Activated naive CD4-positive, alpha-beta T cell treated with anti-CD3 and anti-CD28 coated beads for 36 hours (primary cell): ENCODE measurements at regions not wholly inside any gene's neighbourhood (a gene's known extent, or its start where the extent isn't known, plus 50 kb on each side); places are given as distances from the start of the nearest gene placed in this dataset.
A peak's percentile ranks its signal among the peaks of the same experiment; 100 is the strongest.

ENCODE experiments used
- CTCF ChIA-PET: fragments of 350-600 bp; sonication (Branson Sonifier 250); formaldehyde crosslinking; loops from one replicate; lab custom pipeline; 2021; ENCODE audit warnings: antibody characterized with exemption; lab: Charles Lee
- DNase-seq: peaks from one replicate; pipeline ENCODE4 v3.0.0-alpha.2; 2020
- H3K27ac Mint-ChIP-seq: one replicate; pipeline ENCODE4 v1.8.0; 2021; ENCODE audit warnings: mild to moderate bottlenecking, mixed read lengths
- H3K27me3 Mint-ChIP-seq: one replicate; pipeline ENCODE4 v1.8.0; 2021; ENCODE audit warnings: low read depth, mixed read lengths
- H3K36me3 Mint-ChIP-seq: one replicate; pipeline ENCODE4 v1.8.0; 2021; ENCODE audit warnings: low read depth, mixed read lengths
- H3K4me1 Mint-ChIP-seq: one replicate; pipeline ENCODE4 v1.8.0; 2021; ENCODE audit warnings: low read depth, mixed read lengths
- H3K4me3 Mint-ChIP-seq: one replicate; pipeline ENCODE4 v1.8.0; 2021; ENCODE audit warnings: mild to moderate bottlenecking, moderate library complexity, mixed read lengths
- H3K9me3 Mint-ChIP-seq: one replicate; pipeline ENCODE4 v1.8.0; 2021; ENCODE audit warnings: mixed read lengths
- intact Hi-C: fragments of 100-400 bp; cut with micrococcal nuclease; formaldehyde crosslinking; loops from one replicate; pipeline ENCODE4 v1.15.1; 2023

DNA sequence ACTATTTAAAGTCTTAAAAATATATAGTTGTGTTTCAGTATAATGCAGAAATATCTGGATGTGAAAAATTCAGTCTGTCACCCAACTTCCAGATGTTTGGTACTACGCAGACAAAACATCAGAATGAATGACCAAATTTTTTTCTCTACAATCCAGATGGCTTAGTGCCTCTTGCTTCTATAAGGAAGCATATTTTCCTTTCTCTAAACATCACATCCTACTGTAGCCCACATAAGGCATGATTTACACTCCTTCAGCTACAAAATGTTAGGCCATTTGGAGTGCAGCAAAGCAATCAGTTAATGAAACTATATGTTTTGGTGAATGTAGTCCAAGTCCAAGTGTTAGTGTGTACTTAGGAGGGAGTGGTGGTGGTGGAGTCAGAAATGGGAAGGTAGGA, 162.9 kb upstream of the SIX2 start:
- DNase-seq, result no peak
- intact Hi-C loops, result no loop called here
- H3K9me3 Mint-ChIP-seq, result no peaks in the 10 kb centered on the region
- H3K4me1 Mint-ChIP-seq, result peaks cover 10% of the 10 kb centered on the region
- no peak overlapping the region for H3K27ac Mint-ChIP-seq
- CTCF ChIA-PET, result no interaction called here
- H3K36me3 Mint-ChIP-seq, result no peaks in the 10 kb centered on the region
- H3K4me3 Mint-ChIP-seq, result no peak overlapping the region
- H3K27me3 Mint-ChIP-seq, result peaks cover 51% of the 10 kb centered on the region

DNA sequence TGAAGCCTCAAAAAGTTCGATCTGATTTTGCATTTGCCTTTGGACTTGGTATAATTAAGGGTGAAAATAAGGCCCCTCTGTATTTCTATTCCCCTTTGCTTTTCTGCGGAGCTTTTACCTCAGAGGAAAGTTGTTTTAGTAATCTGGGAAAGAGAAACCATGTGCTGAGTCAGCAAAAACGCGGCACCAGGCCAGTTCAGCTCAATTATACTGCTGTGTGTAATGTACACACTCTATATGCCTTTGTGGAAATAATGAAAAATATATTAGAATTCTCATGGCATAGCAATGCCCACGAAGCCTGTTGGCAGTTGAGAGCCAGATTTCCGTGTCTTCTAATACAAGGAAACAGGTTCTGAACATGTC, 161.9 kb upstream of the SIX2 start:
- DNase-seq, result no peak
- peaks cover 49% of the 10 kb centered on the region for H3K27me3 Mint-ChIP-seq
- no peaks in the 10 kb centered on the region for H3K36me3 Mint-ChIP-seq
- no peaks in the 10 kb centered on the region for H3K9me3 Mint-ChIP-seq
- H3K27ac Mint-ChIP-seq, result no peak overlapping the region
- peaks cover 10% of the 10 kb centered on the region for H3K4me1 Mint-ChIP-seq
- intact Hi-C loops, result no loop called here
- no peak overlapping the region for H3K4me3 Mint-ChIP-seq
- CTCF ChIA-PET, result no interaction called here

DNA sequence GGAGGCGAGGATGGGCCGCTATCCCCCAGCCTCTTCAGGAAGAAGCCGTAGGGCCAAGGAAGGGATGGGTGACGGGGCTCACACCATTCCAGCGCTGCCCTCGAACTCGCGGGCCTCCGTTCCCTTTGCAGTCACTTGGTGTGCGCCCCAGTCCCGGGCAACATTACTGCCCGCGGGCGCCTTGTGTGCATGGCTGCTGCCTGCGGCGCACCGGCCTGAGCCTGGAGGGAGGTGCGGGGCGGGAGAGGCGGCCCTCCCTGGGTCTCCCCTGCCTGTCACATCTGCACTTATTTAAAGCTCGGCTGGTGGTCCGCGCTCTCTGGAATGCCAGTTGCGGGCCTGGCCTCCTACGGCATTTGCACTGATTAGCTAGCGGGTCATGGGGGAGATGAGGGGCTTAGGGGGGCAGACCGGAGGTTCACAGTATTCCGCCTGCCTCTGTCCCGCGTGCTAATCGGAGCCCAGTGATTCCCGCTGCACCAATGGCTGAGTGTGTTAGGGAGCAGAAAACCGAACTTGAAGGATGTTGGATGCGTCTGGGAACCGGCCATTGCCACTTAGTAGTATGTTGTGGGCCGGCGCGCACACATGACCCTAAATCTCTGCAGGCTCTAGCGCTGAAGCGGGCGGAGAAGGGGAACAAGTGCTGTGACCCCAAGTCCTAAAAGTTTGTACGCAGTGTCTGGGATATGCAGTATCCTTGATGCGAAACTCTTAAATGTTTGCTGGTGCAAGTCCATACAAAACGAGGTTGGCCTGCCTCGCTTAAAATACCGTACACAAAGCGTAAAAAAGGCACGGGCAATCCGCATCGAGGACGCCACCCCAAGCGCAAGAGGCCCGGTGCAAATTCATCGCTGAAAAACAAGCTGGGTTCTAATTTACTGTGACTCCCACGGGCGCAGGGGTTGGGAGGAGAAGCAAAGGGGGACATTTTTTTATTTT, 161.2 kb upstream of the SIX2 start:
- no peak for DNase-seq
- H3K4me3 Mint-ChIP-seq, result no peak overlapping the region
- H3K27ac Mint-ChIP-seq, result no peak overlapping the region
- peaks cover 53% of the 10 kb centered on the region for H3K27me3 Mint-ChIP-seq
- peaks cover 10% of the 10 kb centered on the region for H3K4me1 Mint-ChIP-seq
- intact Hi-C loops, result no loop called here
- CTCF ChIA-PET, result no interaction called here
- no peaks in the 10 kb centered on the region for H3K9me3 Mint-ChIP-seq
- H3K36me3 Mint-ChIP-seq, result no peaks in the 10 kb centered on the region

DNA sequence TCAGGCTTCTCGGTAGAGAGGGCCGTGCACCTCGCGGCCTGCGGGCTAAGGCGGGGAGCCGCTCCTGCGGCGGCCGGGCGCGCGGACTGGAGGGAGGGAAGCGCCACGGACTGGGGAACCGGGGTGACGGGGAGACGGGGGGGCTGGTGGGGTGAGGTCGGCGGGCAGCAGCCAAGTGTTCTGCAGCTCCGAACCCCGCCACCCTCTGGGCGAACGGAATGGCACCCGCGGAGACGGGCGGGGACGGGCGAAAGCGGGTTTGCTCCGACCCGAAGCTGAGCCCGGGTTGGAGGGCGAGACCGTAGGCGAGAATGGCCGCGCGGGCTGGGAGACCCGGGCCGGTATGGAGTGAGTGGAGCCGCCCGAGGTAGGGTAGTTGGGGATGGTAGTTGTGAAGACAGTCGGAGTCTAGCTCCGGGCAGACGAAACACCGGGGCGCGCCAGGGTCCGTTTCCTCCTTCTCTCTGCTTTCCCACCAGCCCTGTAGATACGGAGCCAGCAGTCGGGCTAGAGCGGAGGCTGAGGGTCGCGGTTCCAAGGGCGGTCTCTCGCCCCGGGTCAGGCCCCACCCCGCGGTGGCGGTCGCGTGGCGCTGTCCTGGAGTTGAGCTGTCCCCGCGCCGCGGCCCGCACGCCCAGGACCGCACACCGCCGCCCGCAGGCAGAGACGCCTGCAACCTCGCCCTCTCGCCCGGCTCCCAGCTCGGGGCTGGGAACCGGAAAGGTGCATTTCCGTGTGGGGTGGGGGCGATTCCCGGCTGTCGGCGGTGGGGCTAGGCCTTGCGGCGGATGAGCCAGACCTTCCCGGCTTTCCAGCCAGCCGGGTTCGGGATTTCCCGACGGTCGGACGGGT, 160.3 kb upstream of the SIX2 start:
- H3K4me1 Mint-ChIP-seq, result peaks cover 10% of the 10 kb centered on the region
- CTCF ChIA-PET, result no interaction called here
- DNase-seq, result peak; percentile 9
- H3K36me3 Mint-ChIP-seq, result no peaks in the 10 kb centered on the region
- no peak overlapping the region for H3K27ac Mint-ChIP-seq
- H3K27me3 Mint-ChIP-seq, result peaks cover 59% of the 10 kb centered on the region
- intact Hi-C loops, result loop anchor here (1.0 to 10.0 kb wide), 3 partner anchors 165 to 445 kb away; partner anchors contain the start of gene SRBD1
- peak overlapping the region; percentile 62 for H3K4me3 Mint-ChIP-seq
- no peaks in the 10 kb centered on the region for H3K9me3 Mint-ChIP-seq

DNA sequence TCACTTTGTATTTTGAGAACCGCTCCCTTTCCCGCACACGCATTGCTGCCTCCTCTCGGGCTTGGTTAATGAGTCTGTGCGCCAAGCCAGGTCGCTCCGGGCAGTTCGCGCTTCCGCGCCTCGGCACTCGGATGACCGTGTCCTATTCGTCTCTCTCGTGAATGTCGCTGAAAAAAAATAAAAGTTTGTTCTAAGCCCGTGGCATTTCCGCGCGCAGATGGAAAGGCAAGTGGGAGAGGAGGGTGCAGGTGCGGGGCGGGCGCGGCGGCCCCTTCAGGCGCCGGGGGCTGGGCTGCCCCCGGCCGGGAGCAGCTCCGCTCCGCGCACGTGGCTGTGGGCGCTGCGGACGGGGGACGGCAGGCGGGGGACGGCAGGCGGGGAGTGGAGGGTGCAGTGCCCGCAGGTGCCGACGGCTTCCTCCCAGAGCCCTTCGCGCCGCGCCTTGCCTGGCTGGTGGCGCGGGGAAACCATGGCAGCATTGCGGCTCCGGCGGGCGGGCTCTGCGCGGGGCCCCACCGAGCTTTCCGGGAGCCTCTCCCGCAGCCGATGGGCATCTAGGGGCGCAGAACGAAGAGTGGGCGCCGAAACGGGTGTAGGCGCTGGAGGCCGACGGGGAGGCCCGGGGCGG, 159.6 kb upstream of the SIX2 start:
- intact Hi-C loops, result loop anchor here (1.0 to 10.0 kb wide), 3 partner anchors 165 to 446 kb away; partner anchors contain the start of gene SRBD1
- Mint-ChIP-seq H3K36me3 (no peaks in the 10 kb centered on the region), H3K4me3 (peak overlapping the region; percentile 63), H3K9me3 (no peaks in the 10 kb centered on the region), H3K4me1 (peaks cover 10% of the 10 kb centered on the region), H3K27me3 (peaks cover 57% of the 10 kb centered on the region), H3K27ac (no peak overlapping the region)
- DNase-seq, result peak; percentile 21
- CTCF ChIA-PET, result no interaction called here

DNA sequence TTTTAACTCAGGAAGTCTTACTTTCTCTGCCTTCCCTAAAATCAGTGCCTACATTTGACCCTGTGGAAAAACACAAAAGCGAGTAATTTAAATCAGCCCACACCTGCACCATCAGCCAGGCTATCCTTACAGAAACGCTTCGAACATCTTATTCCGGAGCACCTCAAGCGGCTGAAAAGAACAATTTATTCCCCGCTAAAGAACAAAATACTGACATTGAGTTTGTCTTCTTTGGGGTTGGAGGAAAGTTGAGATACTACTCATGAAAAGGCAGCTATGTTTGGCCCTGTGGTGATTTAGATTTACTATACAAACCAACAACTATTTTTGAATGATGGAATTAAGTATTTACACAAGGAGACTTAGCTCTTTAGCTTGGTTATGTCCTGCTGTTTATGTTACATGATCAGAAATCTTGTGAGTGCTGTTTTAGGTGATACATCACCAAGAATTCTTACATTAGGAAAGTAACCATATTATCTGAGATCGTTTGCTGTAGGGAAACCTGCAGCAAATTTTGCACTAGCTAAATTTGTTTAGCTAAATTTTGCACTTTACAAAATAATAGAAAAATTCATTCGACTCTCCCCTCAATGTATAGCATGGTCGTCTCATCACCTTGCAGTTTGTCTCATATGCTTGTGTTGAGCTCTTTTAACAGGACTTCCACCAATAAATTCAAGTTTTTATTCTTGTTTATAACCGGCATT, 158.8 kb upstream of the SIX2 start:
- intact Hi-C loops, result loop anchor here (5.0 to 10.0 kb wide), 2 partner anchors 324 to 447 kb away; partner anchors contain the start of gene SRBD1
- peaks cover 10% of the 10 kb centered on the region for H3K4me1 Mint-ChIP-seq
- CTCF ChIA-PET, result no interaction called here
- no peak overlapping the region for H3K27ac Mint-ChIP-seq
- H3K4me3 Mint-ChIP-seq, result peak overlapping the region; percentile 63
- H3K9me3 Mint-ChIP-seq, result no peaks in the 10 kb centered on the region
- no peaks in the 10 kb centered on the region for H3K36me3 Mint-ChIP-seq
- DNase-seq, result no peak
- H3K27me3 Mint-ChIP-seq, result peaks cover 59% of the 10 kb centered on the region

DNA sequence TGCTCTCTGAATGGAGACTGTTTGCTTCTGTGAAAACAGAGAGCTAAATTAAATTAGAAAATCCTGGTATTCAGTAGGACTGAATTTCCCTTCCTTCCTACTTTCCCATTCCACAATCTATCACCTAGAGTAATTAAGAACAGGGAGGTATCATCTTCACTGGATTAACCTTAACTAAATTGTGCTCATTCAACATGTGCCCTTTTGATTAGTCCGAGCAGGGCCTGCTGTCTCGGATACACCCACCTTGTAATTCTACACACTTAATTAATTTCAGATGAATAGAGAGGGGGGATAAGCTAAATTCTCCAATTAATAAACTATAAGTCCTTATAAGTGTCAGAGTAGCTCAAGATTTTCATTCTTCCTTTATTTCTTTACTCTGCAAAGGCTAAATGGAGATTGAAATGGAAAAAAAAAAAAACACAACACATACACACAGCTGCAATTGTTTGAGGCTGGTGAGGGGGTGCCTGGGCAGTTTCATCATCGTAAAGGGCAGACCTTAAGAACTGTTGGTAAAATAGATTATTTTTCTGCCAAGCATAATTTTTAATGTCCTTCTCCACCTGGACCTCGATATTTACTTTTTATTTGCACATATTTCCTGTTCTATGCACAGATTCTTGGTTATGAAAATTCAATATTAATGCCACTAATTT, 157.1 kb upstream of the SIX2 start:
- no peak overlapping the region for H3K27ac Mint-ChIP-seq
- CTCF ChIA-PET, result no interaction called here
- no peak overlapping the region for H3K4me3 Mint-ChIP-seq
- H3K27me3 Mint-ChIP-seq, result peaks cover 57% of the 10 kb centered on the region
- peaks cover 10% of the 10 kb centered on the region for H3K4me1 Mint-ChIP-seq
- no peaks in the 10 kb centered on the region for H3K9me3 Mint-ChIP-seq
- intact Hi-C loops, result loop anchor here (5.0 to 10.0 kb wide), 2 partner anchors 326 to 448 kb away; partner anchors contain the start of gene SRBD1
- DNase-seq, result no peak
- no peaks in the 10 kb centered on the region for H3K36me3 Mint-ChIP-seq

DNA sequence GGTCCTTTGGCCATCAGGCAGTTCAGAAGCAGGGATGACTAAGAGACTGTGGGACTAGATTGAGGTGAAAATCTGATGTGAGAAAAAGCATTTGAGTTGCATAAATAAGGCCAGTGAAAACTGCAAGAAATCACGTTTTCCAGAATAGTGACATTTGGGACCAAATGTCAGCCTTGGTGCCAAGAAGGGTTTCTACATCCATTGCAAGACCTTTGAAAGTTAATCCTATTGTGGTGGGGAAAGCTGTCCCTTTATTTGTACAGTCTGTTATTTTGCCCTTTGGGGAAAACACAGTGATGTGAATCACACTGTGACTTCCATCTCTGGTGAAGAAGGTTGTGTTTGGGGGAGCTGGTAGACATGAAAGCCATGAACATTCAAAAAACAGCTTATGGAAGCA, 153.5 kb upstream of the SIX2 start:
- no peak overlapping the region for H3K4me3 Mint-ChIP-seq
- H3K9me3 Mint-ChIP-seq, result no peaks in the 10 kb centered on the region
- no peak overlapping the region for H3K27ac Mint-ChIP-seq
- no peak for DNase-seq
- intact Hi-C loops, result loop anchor here (5.0 to 10.0 kb wide), 2 partner anchors 60 to 452 kb away; partner anchors contain the start of gene SRBD1
- H3K36me3 Mint-ChIP-seq, result no peaks in the 10 kb centered on the region
- no peaks in the 10 kb centered on the region for H3K4me1 Mint-ChIP-seq
- CTCF ChIA-PET, result no interaction called here
- H3K27me3 Mint-ChIP-seq, result peaks cover 44% of the 10 kb centered on the region

DNA sequence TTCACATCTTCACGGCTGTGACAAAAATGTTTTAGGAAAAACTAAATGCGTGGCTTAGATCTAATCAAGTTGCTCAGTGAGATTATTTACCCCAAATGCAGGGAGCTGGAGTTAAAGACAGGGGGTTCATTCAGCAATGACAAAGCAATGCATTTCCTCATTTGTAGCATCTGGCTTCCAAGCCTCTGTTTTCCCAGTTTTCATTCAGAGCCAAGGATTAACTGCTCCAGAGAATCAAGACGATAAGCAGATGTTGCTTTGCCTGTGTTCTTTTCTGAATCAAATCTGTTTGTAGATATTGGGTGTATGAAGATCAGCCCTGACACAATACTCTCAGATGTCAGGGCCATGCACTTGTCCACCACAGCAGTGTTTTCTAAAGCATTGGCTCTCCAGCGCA, 147.4 kb upstream of the SIX2 start:
- Mint-ChIP-seq H3K36me3 (no peaks in the 10 kb centered on the region), H3K9me3 (no peaks in the 10 kb centered on the region), H3K27me3 (peaks cover 12% of the 10 kb centered on the region), H3K4me1 (no peaks in the 10 kb centered on the region), H3K4me3 (no peak overlapping the region), H3K27ac (no peak overlapping the region)
- intact Hi-C loops, result no loop called here
- CTCF ChIA-PET, result no interaction called here
- no peak for DNase-seq

DNA sequence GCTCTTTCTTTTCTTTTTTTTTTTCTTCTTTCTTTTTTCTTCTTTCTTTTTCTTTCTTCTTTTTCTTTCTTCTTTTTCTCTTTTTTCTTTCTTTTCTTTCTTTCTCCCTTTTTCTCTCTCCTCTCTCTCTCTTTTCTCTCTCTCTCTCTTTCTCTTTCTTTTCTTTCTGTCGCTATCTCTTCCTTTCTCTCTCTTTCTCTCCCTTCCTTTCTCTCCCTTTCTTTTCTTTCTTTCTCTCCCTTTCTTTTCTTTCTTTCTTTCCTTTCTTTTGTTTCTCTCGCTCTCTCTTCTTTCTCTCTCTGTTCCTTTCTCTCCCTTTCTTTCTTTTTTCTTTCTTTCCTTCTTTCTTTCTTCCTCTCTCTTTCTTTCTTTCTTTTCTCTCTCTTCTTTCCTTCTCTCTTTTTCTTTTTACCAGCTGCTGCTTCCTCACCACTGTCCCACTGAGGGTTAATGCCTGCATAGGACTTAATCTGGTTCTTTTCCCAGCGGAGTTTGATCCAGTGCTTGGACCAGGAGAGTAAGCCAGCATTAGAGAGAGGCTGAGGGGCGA, 145.4 kb upstream of the SIX2 start:
- CTCF ChIA-PET, result no interaction called here
- Mint-ChIP-seq H3K4me1 (no peaks in the 10 kb centered on the region), H3K27me3 (peaks cover 12% of the 10 kb centered on the region), H3K9me3 (no peaks in the 10 kb centered on the region), H3K4me3 (no peak overlapping the region), H3K36me3 (no peaks in the 10 kb centered on the region), H3K27ac (no peak overlapping the region)
- intact Hi-C loops, result no loop called here
- no peak for DNase-seq

DNA sequence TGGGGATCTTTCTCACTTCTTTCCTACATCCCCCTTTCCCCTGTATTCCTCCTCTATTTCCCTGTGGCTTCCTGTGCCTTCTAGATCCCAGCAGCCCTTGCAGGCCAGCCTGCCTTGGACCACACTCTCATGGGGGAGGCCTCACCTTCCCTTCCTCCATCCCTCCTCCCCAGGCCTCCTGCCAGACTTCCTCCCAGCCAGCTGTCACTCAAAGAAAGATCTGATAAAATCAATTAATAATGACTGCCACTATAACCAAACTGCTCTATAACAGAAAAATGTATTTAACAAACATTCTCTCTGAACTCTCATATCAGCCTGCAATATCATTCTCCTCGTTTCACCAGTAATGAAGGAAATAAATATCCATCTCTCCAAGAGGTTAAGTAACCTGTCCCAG, 144.9 kb upstream of the SIX2 start:
- intact Hi-C loops, result no loop called here
- Mint-ChIP-seq H3K4me1 (no peaks in the 10 kb centered on the region), H3K27me3 (peaks cover 9% of the 10 kb centered on the region), H3K4me3 (no peak overlapping the region), H3K36me3 (no peaks in the 10 kb centered on the region), H3K9me3 (no peaks in the 10 kb centered on the region), H3K27ac (no peak overlapping the region)
- DNase-seq, result no peak
- CTCF ChIA-PET, result no interaction called here
